Colonic mucosa (tissue), 4 donors: ENCODE measurements at regions not wholly inside any gene's neighbourhood (a gene's known extent, or its start where the extent isn't known, plus 50 kb on each side); places are given as distances from the start of the nearest gene placed in this dataset.
"Not testable (repeated sequence)": the region's sequence is repeated elsewhere in the genome, so short reads cannot be mapped to it uniquely, and the experiment has no call there.

Experiments
- DNase-seq: peaks from one replicate; pipeline ENCODE4 v3.0.0-alpha.2; 2020
- H3K27ac ChIP-seq: fragments of 200-600 bp; one replicate; pipeline ENCODE4 v1.8.0; 2021
- H3K27me3 ChIP-seq: fragments of 200-600 bp; one replicate; pipeline ENCODE4 v1.8.0; 2021
- H3K36me3 ChIP-seq: fragments of 200-600 bp; one replicate; pipeline ENCODE4 v1.8.0; 2021
- H3K4me1 ChIP-seq: fragments of 200-600 bp; one replicate; pipeline ENCODE4 v1.8.0; 2021; ENCODE audit warnings: mild to moderate bottlenecking
- H3K4me3 ChIP-seq: fragments of 200-600 bp; one replicate; pipeline ENCODE4 v1.8.0; 2021
- H3K9ac ChIP-seq, 2 donors: one replicate each; pipeline ENCODE4 v1.7.0; 2013; ENCODE audit warnings: control low read depth in 2 of 2, low read depth in 2 of 2, low read length in 2 of 2
- H3K9me3 ChIP-seq: fragments of 200-600 bp; one replicate; pipeline ENCODE4 v1.8.0; 2021
- intact Hi-C: fragments of 100-400 bp; cut with DNase I; formaldehyde crosslinking; loops from one replicate; pipeline ENCODE4 v1.14.1; 2022
- TF ChIP-seq, protein P1 (sequence below): fragments of 200-600 bp; IDR thresholded peaks from one replicate; pipeline ENCODE4 v1.8.0; 2022; ENCODE audit warnings: antibody characterized with exemption, mild to moderate bottlenecking
- donor health status: healthy.
- donor health status: DM: no; HTN: no; CAD: no.
- donor health status: DM: no; HTN: no; CAD: no.

DNA sequence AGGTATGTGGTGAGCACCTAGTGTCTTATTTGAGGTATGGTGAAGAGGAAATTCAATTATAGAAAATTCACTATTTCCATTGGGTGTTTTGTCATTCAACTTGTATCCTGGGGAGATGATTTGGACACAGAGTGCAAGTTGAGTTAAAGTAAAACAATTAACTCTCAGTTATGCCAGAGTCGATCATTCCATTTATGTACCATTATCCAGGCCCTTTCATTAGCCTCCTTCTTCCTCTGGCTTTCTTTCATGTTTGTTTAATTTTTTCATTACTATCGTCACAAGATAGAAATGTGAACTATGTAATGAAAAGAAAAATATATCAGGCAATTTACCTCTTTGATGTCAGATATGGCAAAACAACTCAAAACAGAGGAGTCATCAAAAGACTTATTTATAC lies 1347.2 kb upstream of the NUDT12 start:
- H3K36me3 ChIP-seq = no peaks in the 10 kb centered on the region
- intact Hi-C loops = no loop called here
- H3K9ac ChIP-seq = no peak overlapping the region
- no peak overlapping the region for H3K4me3 ChIP-seq
- no peaks in the 10 kb centered on the region for H3K27me3 ChIP-seq
- H3K9me3 ChIP-seq = no peaks in the 10 kb centered on the region
- no peak overlapping the region for H3K27ac ChIP-seq
- DNase-seq = no peak
- TF ChIP-seq, protein P1, sequence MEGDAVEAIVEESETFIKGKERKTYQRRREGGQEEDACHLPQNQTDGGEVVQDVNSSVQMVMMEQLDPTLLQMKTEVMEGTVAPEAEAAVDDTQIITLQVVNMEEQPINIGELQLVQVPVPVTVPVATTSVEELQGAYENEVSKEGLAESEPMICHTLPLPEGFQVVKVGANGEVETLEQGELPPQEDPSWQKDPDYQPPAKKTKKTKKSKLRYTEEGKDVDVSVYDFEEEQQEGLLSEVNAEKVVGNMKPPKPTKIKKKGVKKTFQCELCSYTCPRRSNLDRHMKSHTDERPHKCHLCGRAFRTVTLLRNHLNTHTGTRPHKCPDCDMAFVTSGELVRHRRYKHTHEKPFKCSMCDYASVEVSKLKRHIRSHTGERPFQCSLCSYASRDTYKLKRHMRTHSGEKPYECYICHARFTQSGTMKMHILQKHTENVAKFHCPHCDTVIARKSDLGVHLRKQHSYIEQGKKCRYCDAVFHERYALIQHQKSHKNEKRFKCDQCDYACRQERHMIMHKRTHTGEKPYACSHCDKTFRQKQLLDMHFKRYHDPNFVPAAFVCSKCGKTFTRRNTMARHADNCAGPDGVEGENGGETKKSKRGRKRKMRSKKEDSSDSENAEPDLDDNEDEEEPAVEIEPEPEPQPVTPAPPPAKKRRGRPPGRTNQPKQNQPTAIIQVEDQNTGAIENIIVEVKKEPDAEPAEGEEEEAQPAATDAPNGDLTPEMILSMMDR = no peak
- no peaks in the 10 kb centered on the region for H3K4me1 ChIP-seq

DNA sequence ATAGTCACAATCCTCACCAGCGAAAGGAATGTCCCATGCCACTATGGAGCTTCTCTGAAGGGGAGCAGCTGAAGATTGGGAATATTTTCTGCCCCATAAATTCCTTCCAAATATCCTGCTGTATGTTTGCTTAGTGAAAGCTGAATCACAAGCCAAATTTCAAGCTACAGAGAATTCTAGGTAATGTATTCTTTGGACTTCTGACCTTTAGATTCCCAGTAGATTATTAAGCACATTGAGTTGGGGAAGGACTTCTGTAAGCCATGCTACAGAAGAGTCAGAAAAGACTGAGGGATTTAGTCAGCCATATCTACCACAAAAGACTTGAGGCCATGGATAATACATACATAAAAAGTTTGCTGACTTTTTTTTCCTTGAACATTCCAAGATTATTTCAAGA lies 1342.0 kb upstream of the NUDT12 start:
- no peak for DNase-seq

DNA sequence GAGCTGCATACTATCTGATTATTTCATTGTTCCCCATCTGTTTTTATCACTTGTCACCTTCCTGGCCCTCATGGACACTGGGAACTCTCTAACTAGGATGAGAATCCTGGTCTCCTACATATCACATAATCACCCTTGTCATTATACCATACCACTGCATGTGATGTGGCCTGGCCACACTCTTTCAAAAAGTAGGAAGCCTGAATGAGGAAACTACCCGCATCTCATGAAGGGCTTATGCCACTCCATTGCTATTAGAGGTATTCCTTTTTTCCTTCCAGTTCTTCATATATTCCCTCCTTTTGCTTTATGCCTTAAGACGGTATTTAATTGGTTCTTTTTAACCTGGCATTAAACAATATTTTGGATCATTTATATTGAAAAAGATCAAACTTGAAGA lies 1341.4 kb upstream of the NUDT12 start:
- TF ChIP-seq, protein P1 = no peak
- DNase-seq = no peak
- H3K27me3 ChIP-seq = no peaks in the 10 kb centered on the region
- H3K36me3 ChIP-seq = no peaks in the 10 kb centered on the region
- H3K9me3 ChIP-seq = no peaks in the 10 kb centered on the region
- no peaks in the 10 kb centered on the region for H3K4me1 ChIP-seq
- no peak overlapping the region for H3K27ac ChIP-seq
- no peak overlapping the region for H3K4me3 ChIP-seq
- intact Hi-C loops = no loop called here
- no peak overlapping the region for H3K9ac ChIP-seq

More for the DNA sequence above, 1342.0 kb upstream of the NUDT12 start:
- TF ChIP-seq, protein P1 = no peak
- Histone ChIP-seq H3K4me3 (no peak overlapping the region), H3K36me3 (no peaks in the 10 kb centered on the region), H3K9me3 (no peaks in the 10 kb centered on the region), H3K27ac (no peak overlapping the region), H3K27me3 (no peaks in the 10 kb centered on the region), H3K4me1 (no peaks in the 10 kb centered on the region), H3K9ac (no peak overlapping the region)
- intact Hi-C loops = no loop called here

DNA sequence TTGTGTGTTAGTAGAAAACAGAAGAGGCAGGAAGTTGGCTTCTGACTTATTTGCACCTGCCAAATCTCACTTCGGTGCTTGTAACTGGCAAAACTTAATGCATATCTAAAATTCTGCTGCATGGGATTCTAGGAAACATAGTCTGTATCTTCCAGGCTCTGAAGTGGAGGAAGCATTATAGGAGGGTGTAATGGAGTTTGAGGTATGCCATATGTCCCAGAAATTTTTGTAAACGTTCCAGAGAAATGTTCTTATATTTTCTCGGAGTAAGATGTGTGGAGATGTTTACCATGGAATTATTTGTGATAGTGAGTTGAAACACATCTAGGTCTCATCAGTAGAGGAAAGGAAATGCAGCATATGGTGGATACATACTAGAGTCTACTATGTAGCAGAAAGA lies 1329.0 kb upstream of the NUDT12 start:
- intact Hi-C loops = no loop called here
- no peak for DNase-seq
- no peak overlapping the region for H3K27ac ChIP-seq

DNA sequence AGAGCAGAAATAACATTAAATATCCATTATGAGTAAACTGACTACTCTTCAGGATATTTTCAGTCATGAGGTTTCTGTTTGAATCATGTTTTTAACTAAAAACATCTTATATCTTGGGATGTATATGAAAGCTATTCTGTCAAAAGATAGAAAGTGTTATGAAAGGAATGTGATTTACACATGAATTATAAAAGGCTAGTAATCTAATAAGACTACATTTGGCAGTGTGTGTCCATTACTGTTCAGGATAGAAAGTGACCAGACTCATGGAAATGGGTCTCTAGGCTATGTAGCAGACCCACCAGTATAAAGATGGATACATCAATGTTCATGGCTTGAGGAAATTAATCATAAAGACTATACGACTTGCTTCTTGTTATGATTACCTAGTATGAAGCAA lies 1328.2 kb upstream of the NUDT12 start:
- Histone ChIP-seq H3K9me3 (no peaks in the 10 kb centered on the region), H3K4me3 (no peak overlapping the region), H3K27me3 (no peaks in the 10 kb centered on the region), H3K27ac (no peak overlapping the region), H3K4me1 (no peaks in the 10 kb centered on the region), H3K36me3 (no peaks in the 10 kb centered on the region), H3K9ac (no peak overlapping the region)
- DNase-seq = no peak
- intact Hi-C loops = no loop called here
- TF ChIP-seq, protein P1 = no peak

More for the DNA sequence above, 1329.0 kb upstream of the NUDT12 start:
- no peaks in the 10 kb centered on the region for H3K36me3 ChIP-seq
- H3K9ac ChIP-seq = no peak overlapping the region
- no peaks in the 10 kb centered on the region for H3K9me3 ChIP-seq
- H3K4me1 ChIP-seq = no peaks in the 10 kb centered on the region
- TF ChIP-seq, protein P1 = no peak
- no peaks in the 10 kb centered on the region for H3K27me3 ChIP-seq
- no peak overlapping the region for H3K4me3 ChIP-seq

DNA sequence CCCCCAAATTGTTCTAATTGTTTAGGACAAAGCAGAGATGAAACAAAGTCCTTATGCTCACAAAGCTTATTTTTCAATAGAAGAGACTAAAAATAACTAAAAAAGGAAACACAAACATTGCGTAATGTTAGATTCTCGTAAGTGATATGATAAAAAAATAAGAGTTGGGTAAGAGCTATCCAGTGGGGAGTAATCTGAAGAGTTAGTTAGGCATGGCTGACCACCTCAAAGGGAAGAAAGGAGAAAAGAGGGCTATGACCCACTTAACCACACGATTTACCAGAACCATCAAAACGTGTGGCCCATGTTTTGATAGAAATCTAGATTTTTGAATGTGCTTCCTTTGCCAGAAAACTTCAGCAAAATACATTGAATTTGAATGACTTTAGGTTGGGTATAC lies 1296.8 kb upstream of the NUDT12 start:
- no peak overlapping the region for H3K4me3 ChIP-seq
- H3K27ac ChIP-seq = no peak overlapping the region
- H3K4me1 ChIP-seq = no peaks in the 10 kb centered on the region
- no peaks in the 10 kb centered on the region for H3K27me3 ChIP-seq
- no peaks in the 10 kb centered on the region for H3K9me3 ChIP-seq
- no peak for DNase-seq
- TF ChIP-seq, protein P1 = no peak
- H3K9ac ChIP-seq = no peak overlapping the region
- intact Hi-C loops = no loop called here
- H3K36me3 ChIP-seq = no peaks in the 10 kb centered on the region

DNA sequence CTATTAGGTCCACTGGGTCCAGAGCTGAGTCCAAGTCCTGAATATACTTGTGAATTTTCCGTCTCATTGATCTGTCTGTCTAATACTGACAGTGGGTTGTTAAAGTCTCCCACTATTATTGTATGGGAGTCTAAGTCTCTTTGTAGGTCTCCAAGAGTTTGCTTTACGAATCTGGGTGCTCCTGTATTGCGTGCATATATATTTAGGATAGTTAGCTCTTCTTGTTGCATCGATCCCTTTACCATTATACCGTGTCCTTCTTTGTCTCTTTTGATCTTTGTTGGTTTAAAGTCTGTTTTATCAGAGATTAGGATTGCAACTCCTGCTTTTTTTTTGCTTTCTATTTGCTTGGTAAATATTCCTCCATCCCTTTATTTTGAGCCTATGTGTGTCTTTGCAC lies 1289.5 kb upstream of the NUDT12 start:
- H3K36me3 ChIP-seq, intact Hi-C loops, H3K9me3 ChIP-seq, H3K27me3 ChIP-seq, H3K9ac ChIP-seq, H3K27ac ChIP-seq, H3K4me3 ChIP-seq, H3K4me1 ChIP-seq, DNase-seq: not testable (repeated sequence)
